CD14-positive monocyte (primary cell): ENCODE measurements at regions not wholly inside any gene's neighbourhood (a gene's known extent, or its start where the extent isn't known, plus 50 kb on each side); places are given as distances from the start of the nearest gene placed in this dataset.

ENCODE experiments used
- DNase-seq, 3 donors: peaks; one replicate each; pipeline ENCODE4 v3.0.0-alpha.2; 2011 to 2022
- H2AFZ ChIP-seq: 2 replicates; pipeline ENCODE4 v1.6.0; 2012; ENCODE audit warnings: mild to moderate bottlenecking, low read depth, low read length, inconsistent platforms; ENCODE audit not compliant: insufficient read depth, poor library complexity, severe bottlenecking
- H3K27ac ChIP-seq, 2 donors: 1 replicate in 1 of 2; 2 replicates in 1 of 2; pipeline ENCODE4 v1.5.1; 2012 to 2013; ENCODE audit warnings: low read length in 2 of 2, control low read depth in 1 of 2, inconsistent platforms in 1 of 2, low read depth in 1 of 2, mild to moderate bottlenecking in 1 of 2
- H3K27me3 ChIP-seq, 2 donors: one replicate each; pipeline versions ENCODE4 v1.6.0 to v1.6.1; 2011 to 2013; ENCODE audit warnings: low read length in 2 of 2; ENCODE audit not compliant: control insufficient read depth in 2 of 2, insufficient read depth in 2 of 2
- H3K36me3 ChIP-seq, 2 donors: replicated peaks in 1 of 2; 1 replicate in 1 of 2; 2 replicates in 1 of 2; pipeline versions ENCODE4 v1.5.1 to v1.6.1; 2012 to 2013; ENCODE audit warnings: low read length in 2 of 2, control low read depth in 1 of 2, inconsistent platforms in 1 of 2, mild to moderate bottlenecking in 1 of 2; ENCODE audit not compliant: insufficient read depth in 2 of 2, control insufficient read depth in 1 of 2
- H3K4me1 ChIP-seq, 2 donors: 1 replicate in 1 of 2; 2 replicates in 1 of 2; pipeline versions ENCODE4 v1.5.1 to v1.6.1; 2012 to 2013; ENCODE audit warnings: low read length in 2 of 2, control low read depth in 1 of 2, inconsistent platforms in 1 of 2, mild to moderate bottlenecking in 1 of 2, moderate library complexity in 1 of 2; ENCODE audit not compliant: insufficient read depth in 2 of 2, control insufficient read depth in 1 of 2
- H3K4me2 ChIP-seq: replicated peaks from 2 replicates; pipeline ENCODE3; 2012; ENCODE audit warnings: low read length, moderate library complexity, mild to moderate bottlenecking; ENCODE audit not compliant: poor library complexity, severe bottlenecking; ENCODE audit errors: extremely low read depth
- H3K4me3 ChIP-seq, 3 experiments: fragments of 200-600 bp in 1 of 3; sonication (generic) in 1 of 3; replicated peaks in 1 of 3; 1 replicate in 2 of 3; 2 replicates in 1 of 3; pipeline ENCODE4 v1.5.1; 2011 to 2013; ENCODE audit warnings: low read length in 3 of 3, mild to moderate bottlenecking in 3 of 3, control low read depth in 2 of 3, low read depth in 2 of 3, inconsistent platforms in 1 of 3, moderate library complexity in 1 of 3
- H3K79me2 ChIP-seq: 2 replicates; pipeline ENCODE4 v1.6.0; 2012; ENCODE audit warnings: mild to moderate bottlenecking, control low read depth, inconsistent platforms, low read length, moderate library complexity; ENCODE audit not compliant: insufficient read depth
- H3K9ac ChIP-seq: 2 replicates; pipeline ENCODE4 v1.6.0; 2017; ENCODE audit warnings: low read length, mild to moderate bottlenecking; ENCODE audit not compliant: insufficient read depth, poor library complexity, severe bottlenecking
- H3K9me3 ChIP-seq, 2 donors: replicated peaks in 1 of 2; 1 replicate in 1 of 2; 2 replicates in 1 of 2; pipeline versions ENCODE4 v1.5.1 to v1.6.1; 2012 to 2013; ENCODE audit warnings: low read length in 2 of 2, control low read depth in 1 of 2; ENCODE audit not compliant: control insufficient read depth in 1 of 2, insufficient read depth in 1 of 2
- H4K20me1 ChIP-seq: 2 replicates; pipeline ENCODE4 v1.6.0; 2012; ENCODE audit warnings: mild to moderate bottlenecking, low read length, control low read depth, moderate library complexity; ENCODE audit not compliant: insufficient read depth
- H3K27ac Mint-ChIP-seq, 7 donors: one replicate each; pipeline ENCODE4 v1.8.0; 2020; ENCODE audit warnings: mild to moderate bottlenecking in 7 of 7, mixed read lengths in 7 of 7, moderate library complexity in 6 of 7, inconsistent platforms in 2 of 7
- H3K27me3 Mint-ChIP-seq, 3 donors: one replicate each; pipeline ENCODE4 v1.8.0; 2021 to 2022; ENCODE audit warnings: low read depth in 3 of 3, mild to moderate bottlenecking in 3 of 3, mixed read lengths in 3 of 3, moderate library complexity in 3 of 3, inconsistent platforms in 1 of 3
- H3K36me3 Mint-ChIP-seq, 2 donors: one replicate each; pipeline ENCODE4 v1.8.0; 2020; ENCODE audit warnings: mixed read lengths in 2 of 2, inconsistent platforms in 1 of 2, mild to moderate bottlenecking in 1 of 2
- H3K4me1 Mint-ChIP-seq: one replicate; pipeline ENCODE4 v1.8.0; 2020; ENCODE audit warnings: mild to moderate bottlenecking, mixed read lengths
- H3K4me3 Mint-ChIP-seq, 2 donors: one replicate each; pipeline ENCODE4 v1.8.0; 2020; ENCODE audit warnings: mild to moderate bottlenecking in 2 of 2, mixed read lengths in 2 of 2, moderate library complexity in 1 of 2
- H3K9me3 Mint-ChIP-seq, 7 donors: one replicate each; pipeline ENCODE4 v1.8.0; 2020 to 2022; ENCODE audit warnings: mixed read lengths in 7 of 7, mild to moderate bottlenecking in 6 of 7, moderate library complexity in 6 of 7, inconsistent platforms in 2 of 7
- WGBS: methylation state at CpG from one replicate; pipeline ENCODE4 v1.1.5; 2013; ENCODE audit warnings: missing lambda C conversion rate; ENCODE audit not compliant: insufficient coverage; 5-methylcytosine and 5-hydroxymethylcytosine counted together
- intact Hi-C, 2 donors: fragments of 100-400 bp; cut with micrococcal nuclease; formaldehyde crosslinking; loops; one replicate each; pipeline versions ENCODE4 v1.15.0 to v1.15.1; 2023
- TF ChIP-seq, protein P1 (sequence below): fragments of 200-600 bp; IDR thresholded peaks from one replicate; pipeline ENCODE4 v1.8.0; 2022; ENCODE audit warnings: antibody characterized with exemption, mild to moderate bottlenecking

DNA sequence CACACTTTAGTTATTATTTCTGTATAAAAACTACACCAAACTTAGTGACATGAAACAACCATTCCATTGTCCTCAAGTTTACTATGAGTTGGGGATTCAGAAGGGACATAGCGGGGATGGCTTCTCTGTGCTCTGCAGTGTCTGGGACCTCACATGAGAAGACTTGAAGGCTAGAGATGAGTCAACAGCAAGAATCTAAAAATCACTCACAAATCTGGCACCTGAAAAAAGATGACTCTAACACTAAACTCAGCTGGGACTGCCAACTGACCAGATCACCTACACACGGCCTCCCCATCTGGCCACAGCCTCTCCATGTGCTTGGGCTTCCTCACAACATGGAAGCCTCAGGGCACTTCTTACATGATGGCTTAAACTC lies 63.0 kb upstream of the EYA2 start:
- peaks cover 0 to 6% (median 3%) of the 10 kb centered on the region in 7 donors for H3K9me3 Mint-ChIP-seq
- no peak overlapping the region for H3K4me3 Mint-ChIP-seq
- WGBS: 62% methylated on average over 1 of the region's 2 CpGs
- no peak overlapping the region for H3K4me3 ChIP-seq
- H4K20me1 ChIP-seq: no peaks in the 10 kb centered on the region
- no peak overlapping the region for H2AFZ ChIP-seq
- no peaks in the 10 kb centered on the region for H3K36me3 ChIP-seq
- H3K4me1 ChIP-seq: no peaks in the 10 kb centered on the region
- TF ChIP-seq, protein P1, sequence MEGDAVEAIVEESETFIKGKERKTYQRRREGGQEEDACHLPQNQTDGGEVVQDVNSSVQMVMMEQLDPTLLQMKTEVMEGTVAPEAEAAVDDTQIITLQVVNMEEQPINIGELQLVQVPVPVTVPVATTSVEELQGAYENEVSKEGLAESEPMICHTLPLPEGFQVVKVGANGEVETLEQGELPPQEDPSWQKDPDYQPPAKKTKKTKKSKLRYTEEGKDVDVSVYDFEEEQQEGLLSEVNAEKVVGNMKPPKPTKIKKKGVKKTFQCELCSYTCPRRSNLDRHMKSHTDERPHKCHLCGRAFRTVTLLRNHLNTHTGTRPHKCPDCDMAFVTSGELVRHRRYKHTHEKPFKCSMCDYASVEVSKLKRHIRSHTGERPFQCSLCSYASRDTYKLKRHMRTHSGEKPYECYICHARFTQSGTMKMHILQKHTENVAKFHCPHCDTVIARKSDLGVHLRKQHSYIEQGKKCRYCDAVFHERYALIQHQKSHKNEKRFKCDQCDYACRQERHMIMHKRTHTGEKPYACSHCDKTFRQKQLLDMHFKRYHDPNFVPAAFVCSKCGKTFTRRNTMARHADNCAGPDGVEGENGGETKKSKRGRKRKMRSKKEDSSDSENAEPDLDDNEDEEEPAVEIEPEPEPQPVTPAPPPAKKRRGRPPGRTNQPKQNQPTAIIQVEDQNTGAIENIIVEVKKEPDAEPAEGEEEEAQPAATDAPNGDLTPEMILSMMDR: no peak
- no peaks in the 10 kb centered on the region for H3K9me3 ChIP-seq
- no peak for DNase-seq
- no peak overlapping the region for H3K4me2 ChIP-seq
- H3K79me2 ChIP-seq: no peaks in the 10 kb centered on the region
- H3K27me3 Mint-ChIP-seq: peaks cover 9 to 15% (median 14%) of the 10 kb centered on the region in 3 donors
- intact Hi-C loops: no loop called here
- H3K27me3 ChIP-seq: no peaks in the 10 kb centered on the region
- H3K4me1 Mint-ChIP-seq: no peaks in the 10 kb centered on the region
- H3K27ac Mint-ChIP-seq: no peak overlapping the region
- no peak overlapping the region for H3K9ac ChIP-seq
- no peak overlapping the region for H3K27ac ChIP-seq
- no peaks in the 10 kb centered on the region for H3K36me3 Mint-ChIP-seq

DNA sequence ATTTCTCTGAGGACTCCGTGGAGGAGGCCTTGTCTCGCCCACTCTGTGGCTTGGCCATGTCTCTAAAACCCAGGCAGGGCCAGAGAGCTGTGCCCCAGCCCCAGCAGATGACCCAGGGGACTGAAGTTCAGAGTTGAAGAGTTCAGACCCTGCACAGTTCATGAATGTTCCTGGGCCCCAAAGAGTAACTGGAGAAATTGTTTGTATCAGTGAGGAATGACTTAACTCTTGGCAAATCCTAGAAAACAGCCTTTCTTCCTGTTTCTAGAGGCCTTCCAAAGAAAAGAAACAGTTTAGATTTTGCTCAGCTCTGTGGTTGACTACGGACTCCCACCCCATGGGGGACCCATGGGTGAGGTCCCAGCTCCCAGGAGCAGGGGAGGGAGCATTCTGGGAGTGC lies 62.1 kb upstream of the EYA2 start:
- no peak overlapping the region for H2AFZ ChIP-seq
- no peak for DNase-seq
- H3K27ac Mint-ChIP-seq: no peak overlapping the region
- H3K4me3 Mint-ChIP-seq: no peak overlapping the region
- H3K9ac ChIP-seq: no peak overlapping the region
- no peaks in the 10 kb centered on the region for H3K36me3 ChIP-seq
- H3K27me3 Mint-ChIP-seq: peaks cover 9 to 17% (median 15%) of the 10 kb centered on the region in 3 donors
- H4K20me1 ChIP-seq: no peaks in the 10 kb centered on the region
- H3K4me3 ChIP-seq: no peak overlapping the region
- H3K4me1 Mint-ChIP-seq: no peaks in the 10 kb centered on the region
- H3K36me3 Mint-ChIP-seq: no peaks in the 10 kb centered on the region
- no peaks in the 10 kb centered on the region for H3K79me2 ChIP-seq
- intact Hi-C loops: no loop called here
- H3K9me3 Mint-ChIP-seq: peaks cover 0 to 6% (median 3%) of the 10 kb centered on the region in 7 donors
- H3K9me3 ChIP-seq: no peaks in the 10 kb centered on the region
- no peaks in the 10 kb centered on the region for H3K4me1 ChIP-seq
- TF ChIP-seq, protein P1: no peak
- 91% methylated on average over 2 of the region's 3 CpGs for WGBS
- no peaks in the 10 kb centered on the region for H3K27me3 ChIP-seq
- no peak overlapping the region for H3K27ac ChIP-seq
- H3K4me2 ChIP-seq: no peak overlapping the region
